ENCODE measurements at regions not wholly inside any gene's neighbourhood (a gene's known extent, or its start where the extent isn't known, plus 50 kb on each side); places are given as distances from the start of the nearest gene placed in this dataset.

- Histone ChIP-seq H3K4me1 (peaks cover 0 to 4% of the 10 kb centered on the region in 2 donors), H3K4me3 (no peak overlapping the region), H3K36me3 (no peaks in the 10 kb centered on the region), H3K9me3 (no peaks in the 10 kb centered on the region), H3K27ac (no peak overlapping the region), H3K27me3 (peaks cover 0 to 8% of the 10 kb centered on the region in 2 donors)
- no peak for DNase-seq
- no peak for ATAC-seq
- TF ChIP-seq CTCF (IDR thresholded peaks at IDR 0.05): no peak
- intact Hi-C loops (cut with DNase I): no loop called here
Measured at GRCh38 chr18:70468861-70469547, 180.2 kb downstream of the SOCS6 start.

GRCh38 chr18:70464343-70465114 lies 175.7 kb downstream of the SOCS6 start:
- Histone ChIP-seq H3K36me3 (no peaks in the 10 kb centered on the region), H3K4me1 (peaks cover 0 to 4% of the 10 kb centered on the region in 2 donors), H3K27me3 (peaks cover 5 to 22% of the 10 kb centered on the region in 2 donors), H3K27ac (no peak overlapping the region), H3K4me3 (peak overlapping the region in 1 of 2 donors; percentile 10), H3K9me3 (no peaks in the 10 kb centered on the region)
- intact Hi-C loops (cut with DNase I): no loop called here
- DNase-seq (peak; percentile 73 to 85 (median 78)), ATAC-seq (peak; percentile 84)
- TF ChIP-seq CTCF (IDR thresholded peaks at IDR 0.05): peak in 1 of 2 donors; percentile 21

GRCh38 chr18:70463085-70463484 lies 174.2 kb downstream of the SOCS6 start:
- Histone ChIP-seq H3K27ac (no peak overlapping the region), H3K36me3 (no peaks in the 10 kb centered on the region), H3K27me3 (peaks cover 5 to 29% of the 10 kb centered on the region in 2 donors), H3K4me3 (no peak overlapping the region), H3K9me3 (no peaks in the 10 kb centered on the region), H3K4me1 (peaks cover 0 to 4% of the 10 kb centered on the region in 2 donors)
- intact Hi-C loops (cut with DNase I): no loop called here
- DNase-seq: no peak
- no peak for TF ChIP-seq CTCF (IDR thresholded peaks at IDR 0.05)
- ATAC-seq: no peak

DNA sequence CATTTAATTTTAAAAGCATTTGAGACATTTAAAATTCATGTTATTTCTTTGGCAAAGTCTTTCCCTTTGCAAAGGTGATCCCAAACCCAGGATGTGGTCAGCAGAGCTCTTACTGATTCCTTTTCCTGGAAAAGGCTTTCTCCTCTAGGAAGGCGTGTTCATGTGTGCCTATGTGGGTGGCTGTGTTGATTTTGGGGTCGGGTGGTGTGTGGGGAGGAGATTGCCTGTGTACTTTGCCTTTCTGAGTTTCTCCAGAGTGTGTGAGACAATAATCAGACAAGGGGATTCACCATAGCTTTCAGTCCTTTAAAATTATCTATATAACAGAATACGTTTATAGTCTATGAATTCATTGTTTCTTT lies 173.2 kb downstream of the SOCS6 start:
- H3K4me1 ChIP-seq: peaks cover 0 to 4% of the 10 kb centered on the region in 2 donors
- intact Hi-C loops (cut with DNase I): no loop called here
- H3K4me3 ChIP-seq: no peak overlapping the region
- no peaks in the 10 kb centered on the region for H3K36me3 ChIP-seq
- ATAC-seq (no peak), DNase-seq (no peak)
- peaks cover 5 to 30% of the 10 kb centered on the region in 2 donors for H3K27me3 ChIP-seq
- no peaks in the 10 kb centered on the region for H3K9me3 ChIP-seq
- no peak overlapping the region for H3K27ac ChIP-seq
- TF ChIP-seq CTCF (IDR thresholded peaks at IDR 0.05): no peak

DNA sequence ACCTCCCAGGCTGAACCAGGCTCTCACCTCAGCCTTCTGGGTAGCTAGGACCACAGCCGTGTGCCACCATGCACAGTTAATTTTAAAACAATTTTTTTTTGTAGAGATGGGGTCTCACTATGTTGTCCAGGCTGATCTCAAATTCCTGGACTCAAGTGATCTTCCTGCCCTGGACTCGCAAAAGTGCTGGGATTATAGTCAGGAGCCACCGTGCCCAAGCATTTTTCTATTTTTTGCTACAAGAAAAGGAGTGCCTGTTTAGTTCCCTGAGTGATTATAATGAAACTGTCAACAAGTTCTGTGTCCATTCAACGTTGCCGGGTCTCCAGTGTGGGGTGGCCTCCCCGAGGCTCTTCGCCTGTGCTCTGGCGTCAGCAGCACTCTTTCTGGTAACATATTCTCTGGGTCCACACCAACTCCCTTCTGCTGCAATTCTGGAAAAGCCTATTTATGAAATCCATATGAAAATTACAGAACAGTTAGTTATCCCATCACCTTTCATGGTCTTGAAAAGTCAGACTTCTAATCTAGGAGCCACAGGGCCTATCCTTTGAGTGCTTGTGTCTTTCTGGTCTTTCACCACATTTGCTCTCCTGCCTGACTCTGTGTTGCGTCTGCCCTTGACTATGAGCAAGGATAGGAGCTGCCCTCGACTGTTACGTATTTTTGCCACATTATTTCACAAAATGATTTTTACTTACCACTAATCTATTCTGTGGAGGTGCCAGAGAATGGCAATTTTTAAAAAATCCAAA lies 172.7 kb downstream of the SOCS6 start:
- Histone ChIP-seq H3K27ac (no peak overlapping the region), H3K36me3 (no peaks in the 10 kb centered on the region), H3K27me3 (peaks cover 5 to 30% of the 10 kb centered on the region in 2 donors), H3K9me3 (no peaks in the 10 kb centered on the region), H3K4me3 (no peak overlapping the region), H3K4me1 (peaks cover 0 to 4% of the 10 kb centered on the region in 2 donors)
- intact Hi-C loops (cut with DNase I): no loop called here
- DNase-seq (no peak), ATAC-seq (no peak)
- TF ChIP-seq CTCF (IDR thresholded peaks at IDR 0.05): no peak

Measured in left lung (tissue), 4 donors.